DND-41 (cell line): ENCODE measurements at regions not wholly inside any gene's neighbourhood (a gene's known extent, or its start where the extent isn't known, plus 50 kb on each side); places are given as distances from the start of the nearest gene placed in this dataset.
"Not testable (repeated sequence)": the region's sequence is repeated elsewhere in the genome, so short reads cannot be mapped to it uniquely, and the experiment has no call there.

Source experiments
- ATAC-seq: fragments of 200-7000 bp; cut with Tn5 transposase; 3 replicates; pipeline ENCODE4 v1.9.1; 2021; ENCODE audit warnings: low read depth; ENCODE audit not compliant: insufficient read depth
- DNase-seq: peaks from one replicate; pipeline ENCODE4 v3.0.0-alpha.2; 2020
- H2AFZ ChIP-seq: 2 replicates; pipeline ENCODE4 v1.6.0; 2012; ENCODE audit warnings: low read depth, low read length
- H3K27ac ChIP-seq: 2 replicates; pipeline ENCODE4 v1.5.1; 2012; ENCODE audit warnings: low read length, inconsistent platforms
- H3K27me3 ChIP-seq: fragments of 200-600 bp; sonication (generic); 2 replicates; pipeline ENCODE4 v1.6.0; 2012; ENCODE audit warnings: low read length, mild to moderate bottlenecking, inconsistent platforms; ENCODE audit not compliant: insufficient read depth, poor library complexity
- H3K36me3 ChIP-seq: 2 replicates; pipeline ENCODE4 v1.5.1; 2012; ENCODE audit warnings: low read length, inconsistent platforms; ENCODE audit not compliant: insufficient read depth
- H3K4me1 ChIP-seq: 2 replicates; pipeline ENCODE4 v1.5.1; 2012; ENCODE audit warnings: mild to moderate bottlenecking, low read length; ENCODE audit not compliant: insufficient read depth
- H3K4me2 ChIP-seq: 2 replicates; pipeline ENCODE4 v1.6.0; 2012; ENCODE audit warnings: mild to moderate bottlenecking, moderate library complexity, low read length, inconsistent platforms; ENCODE audit not compliant: insufficient read depth
- H3K4me3 ChIP-seq, 2 experiments: fragments of 200-600 bp in 1 of 2; shearing (Covaris generic) in 1 of 2; 2 replicates each; pipeline ENCODE4 v1.5.1; 2012 to 2016; ENCODE audit warnings: inconsistent platforms in 2 of 2, low read length in 2 of 2, mild to moderate bottlenecking in 2 of 2, low read depth in 1 of 2, moderate library complexity in 1 of 2
- H3K79me2 ChIP-seq: 2 replicates; pipeline ENCODE4 v1.6.0; 2012; ENCODE audit warnings: low read length, inconsistent platforms; ENCODE audit not compliant: insufficient read depth
- H3K9ac ChIP-seq: 2 replicates; pipeline ENCODE4 v1.6.0; 2012; ENCODE audit warnings: low read depth, mild to moderate bottlenecking, inconsistent platforms, low read length, moderate library complexity
- H3K9me3 ChIP-seq: 2 replicates; pipeline ENCODE4 v1.5.1; 2012; ENCODE audit warnings: low read length, moderate library complexity, mild to moderate bottlenecking, inconsistent platforms; ENCODE audit not compliant: insufficient read depth, severe bottlenecking
- H4K20me1 ChIP-seq: 2 replicates; pipeline ENCODE4 v1.6.0; 2012; ENCODE audit warnings: low read length; ENCODE audit not compliant: insufficient read depth
- EZH2 ChIP-seq: IDR thresholded peaks from 3 replicates; pipeline ENCODE4 v1.6.1; 2012; ENCODE audit warnings: borderline replicate concordance, low read depth, mild to moderate bottlenecking, moderate library complexity, low read length, inconsistent platforms; ENCODE audit not compliant: severe bottlenecking
- TF ChIP-seq, protein P1 (sequence below): IDR thresholded peaks from 2 replicates; pipeline ENCODE4 v1.5.1; 2012; ENCODE audit warnings: borderline replicate concordance, low read length, moderate library complexity, mild to moderate bottlenecking; ENCODE audit not compliant: poor library complexity, severe bottlenecking; ENCODE audit errors: extremely low read depth

DNA sequence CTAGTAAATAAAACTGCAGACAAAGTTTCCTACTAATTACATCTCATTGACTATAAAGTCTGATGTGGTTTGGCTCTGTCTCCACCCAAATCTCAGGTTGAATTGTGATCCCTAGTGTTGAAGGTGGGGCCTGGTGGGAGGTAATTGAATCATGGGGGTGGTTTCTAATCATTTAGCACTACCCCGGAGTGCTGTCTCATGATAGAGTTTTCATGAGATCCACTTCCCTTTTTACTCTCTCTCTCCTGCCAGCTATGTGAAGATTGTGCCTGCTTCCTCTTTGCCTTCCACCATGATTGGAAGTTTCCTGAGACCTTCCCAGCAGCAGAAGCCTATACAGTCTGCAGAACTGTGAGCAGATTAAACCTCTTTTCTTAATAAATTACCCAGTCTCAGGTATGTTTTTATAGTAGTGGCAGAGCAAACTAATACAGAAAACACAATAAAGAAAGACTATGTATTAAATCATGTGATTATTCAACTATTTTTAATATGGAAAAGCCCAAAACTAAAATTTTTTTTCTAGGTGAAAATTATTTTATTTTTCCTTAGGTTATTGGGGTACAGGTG lies 232.1 kb downstream of the FZD1 start:
- DNase-seq (no peak), ATAC-seq (no peak)
- Histone ChIP-seq H3K79me2 (no peaks in the 10 kb centered on the region), H3K4me2 (no peak overlapping the region), H3K9ac (no peak overlapping the region), H4K20me1 (no peaks in the 10 kb centered on the region), H3K27me3 (no peaks in the 10 kb centered on the region), H3K36me3 (no peaks in the 10 kb centered on the region), H3K4me1 (no peaks in the 10 kb centered on the region), H3K27ac (no peak overlapping the region), H3K4me3 (no peak overlapping the region), H2AFZ (no peak overlapping the region), H3K9me3 (no peaks in the 10 kb centered on the region)
- no peak for TF ChIP-seq EZH2
- TF ChIP-seq, protein P1, sequence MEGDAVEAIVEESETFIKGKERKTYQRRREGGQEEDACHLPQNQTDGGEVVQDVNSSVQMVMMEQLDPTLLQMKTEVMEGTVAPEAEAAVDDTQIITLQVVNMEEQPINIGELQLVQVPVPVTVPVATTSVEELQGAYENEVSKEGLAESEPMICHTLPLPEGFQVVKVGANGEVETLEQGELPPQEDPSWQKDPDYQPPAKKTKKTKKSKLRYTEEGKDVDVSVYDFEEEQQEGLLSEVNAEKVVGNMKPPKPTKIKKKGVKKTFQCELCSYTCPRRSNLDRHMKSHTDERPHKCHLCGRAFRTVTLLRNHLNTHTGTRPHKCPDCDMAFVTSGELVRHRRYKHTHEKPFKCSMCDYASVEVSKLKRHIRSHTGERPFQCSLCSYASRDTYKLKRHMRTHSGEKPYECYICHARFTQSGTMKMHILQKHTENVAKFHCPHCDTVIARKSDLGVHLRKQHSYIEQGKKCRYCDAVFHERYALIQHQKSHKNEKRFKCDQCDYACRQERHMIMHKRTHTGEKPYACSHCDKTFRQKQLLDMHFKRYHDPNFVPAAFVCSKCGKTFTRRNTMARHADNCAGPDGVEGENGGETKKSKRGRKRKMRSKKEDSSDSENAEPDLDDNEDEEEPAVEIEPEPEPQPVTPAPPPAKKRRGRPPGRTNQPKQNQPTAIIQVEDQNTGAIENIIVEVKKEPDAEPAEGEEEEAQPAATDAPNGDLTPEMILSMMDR, result no peak

DNA sequence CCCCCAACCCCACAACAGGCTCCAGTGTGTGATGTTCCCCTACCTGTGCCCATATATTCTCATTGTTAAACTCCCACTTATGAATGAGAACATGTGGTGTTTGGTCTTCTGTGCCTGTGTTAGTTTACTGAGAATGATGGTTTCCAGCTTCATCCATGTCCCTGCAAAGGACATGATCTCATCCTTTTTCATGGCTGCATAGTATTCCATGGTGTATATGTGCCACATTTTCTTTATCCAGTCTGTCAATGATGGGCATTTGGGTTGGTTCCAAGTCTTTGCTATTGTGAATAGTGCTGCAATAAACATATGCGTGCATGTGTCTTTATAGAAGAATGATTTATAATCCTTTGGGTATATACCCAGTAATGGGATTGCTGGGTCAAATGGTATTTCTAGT lies 233.0 kb downstream of the FZD1 start:
- not testable (repeated sequence) for H4K20me1 ChIP-seq, H3K36me3 ChIP-seq, H3K4me3 ChIP-seq, H3K27ac ChIP-seq, H3K27me3 ChIP-seq, ATAC-seq, H3K79me2 ChIP-seq, H3K9ac ChIP-seq, H3K4me2 ChIP-seq, H3K4me1 ChIP-seq, DNase-seq, H2AFZ ChIP-seq, H3K9me3 ChIP-seq

DNA sequence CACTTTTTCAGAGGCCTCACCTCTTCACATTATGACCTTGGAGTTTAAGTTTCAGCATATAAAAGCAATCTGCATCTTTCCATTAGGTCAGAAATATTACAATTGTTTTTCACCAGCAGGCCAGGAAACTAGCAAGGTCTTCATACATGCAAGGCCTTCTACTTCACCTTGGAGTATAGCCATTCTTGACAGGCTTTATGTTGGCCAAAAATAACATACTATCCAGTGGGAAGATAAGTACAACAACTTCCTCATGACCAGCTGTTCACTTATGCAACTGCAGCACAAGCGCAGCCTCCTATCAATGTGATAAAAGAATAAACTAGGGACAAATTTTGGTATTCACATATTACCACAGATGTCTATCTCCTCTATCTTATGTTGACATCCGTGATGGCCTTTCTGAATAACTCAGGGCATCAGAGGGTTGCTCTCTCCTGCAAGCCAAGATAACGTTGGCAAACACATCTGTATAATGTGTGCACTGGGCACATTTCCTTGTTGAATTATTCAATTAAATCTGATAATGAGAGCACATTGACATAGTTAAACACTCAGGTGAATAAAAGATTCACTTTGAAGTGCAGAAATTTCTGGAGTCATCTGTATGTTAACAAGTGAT lies 239.8 kb downstream of the FZD1 start:
- no peak overlapping the region for H3K4me2 ChIP-seq
- H2AFZ ChIP-seq, result no peak overlapping the region
- no peaks in the 10 kb centered on the region for H3K27me3 ChIP-seq
- H3K9ac ChIP-seq, result no peak overlapping the region
- H3K4me1 ChIP-seq, result no peaks in the 10 kb centered on the region
- H3K4me3 ChIP-seq, result no peak overlapping the region
- DNase-seq (no peak), ATAC-seq (no peak)
- H3K79me2 ChIP-seq, result no peaks in the 10 kb centered on the region
- H4K20me1 ChIP-seq, result no peaks in the 10 kb centered on the region
- TF ChIP-seq, protein P1, result no peak
- TF ChIP-seq EZH2, result no peak
- H3K27ac ChIP-seq, result no peak overlapping the region
- no peaks in the 10 kb centered on the region for H3K36me3 ChIP-seq
- H3K9me3 ChIP-seq, result no peaks in the 10 kb centered on the region

DNA sequence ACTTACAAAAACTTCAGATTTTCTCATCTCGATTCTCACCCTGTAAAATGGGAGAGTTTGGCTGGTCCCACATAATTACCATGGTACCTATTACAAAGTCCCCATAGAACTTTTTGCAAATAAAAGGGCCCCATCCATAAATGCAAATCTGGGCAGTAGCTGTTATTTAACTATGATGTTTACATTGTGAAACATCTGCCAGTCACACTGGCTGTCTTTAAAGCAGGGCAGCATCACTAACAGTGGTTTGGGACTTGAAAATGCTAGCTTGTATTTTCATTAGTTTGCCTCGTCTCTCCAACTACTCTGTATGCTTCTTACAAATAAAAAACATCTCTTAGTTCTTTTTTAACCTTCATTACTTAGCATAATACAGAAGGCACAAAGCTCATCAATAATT lies 240.7 kb downstream of the FZD1 start:
- Histone ChIP-seq H3K27me3 (no peaks in the 10 kb centered on the region), H3K27ac (no peak overlapping the region), H3K4me2 (no peak overlapping the region), H4K20me1 (no peaks in the 10 kb centered on the region), H3K4me1 (no peaks in the 10 kb centered on the region), H2AFZ (no peak overlapping the region), H3K36me3 (no peaks in the 10 kb centered on the region), H3K9me3 (no peaks in the 10 kb centered on the region), H3K9ac (no peak overlapping the region), H3K79me2 (no peaks in the 10 kb centered on the region), H3K4me3 (no peak overlapping the region)
- TF ChIP-seq, protein P1, result no peak
- no peak for TF ChIP-seq EZH2
- DNase-seq (no peak), ATAC-seq (no peak)

DNA sequence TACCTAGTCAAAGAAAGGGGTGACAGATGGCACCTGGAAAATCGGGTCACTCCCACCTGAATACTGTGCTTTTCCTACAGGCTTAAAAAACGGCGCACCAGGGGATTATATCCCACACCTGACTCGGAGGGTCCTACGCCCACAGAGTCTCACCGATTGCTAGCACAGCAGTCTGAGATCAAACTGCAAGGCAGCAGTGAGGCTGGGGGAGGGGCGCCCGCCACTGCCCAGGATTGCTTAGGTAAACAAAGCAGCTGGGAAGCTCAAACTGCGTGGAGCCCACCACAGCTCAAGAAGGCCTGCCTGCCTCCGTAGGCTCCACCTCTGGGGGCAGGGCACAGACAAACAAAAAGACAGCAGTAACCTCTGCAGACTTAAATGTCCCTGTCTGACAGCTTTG lies 242.7 kb downstream of the FZD1 start:
- not testable (repeated sequence) for H3K27ac ChIP-seq, DNase-seq, H2AFZ ChIP-seq, H3K9me3 ChIP-seq, H3K4me3 ChIP-seq, H3K4me2 ChIP-seq, H3K79me2 ChIP-seq, H3K27me3 ChIP-seq, H3K36me3 ChIP-seq, H4K20me1 ChIP-seq, H3K4me1 ChIP-seq, H3K9ac ChIP-seq, ATAC-seq

DNA sequence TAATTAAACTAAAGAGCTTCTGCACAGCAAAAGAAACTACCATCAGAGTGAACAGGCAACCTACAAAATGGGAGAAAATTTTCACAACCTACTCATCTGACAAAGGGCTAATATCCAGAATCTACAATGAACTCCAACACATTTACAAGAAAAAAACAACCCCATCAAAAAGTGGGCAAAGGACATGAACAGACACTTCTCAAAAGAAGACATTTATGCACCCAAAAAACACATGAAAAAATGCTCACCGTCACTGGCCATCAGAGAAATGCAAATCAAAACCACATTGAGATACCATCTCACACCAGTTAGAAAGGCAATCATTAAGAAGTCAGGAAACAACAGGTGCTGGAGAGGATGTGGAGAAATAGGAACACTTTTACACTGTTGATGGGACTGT lies 247.6 kb downstream of the FZD1 start:
- H3K27ac ChIP-seq, H3K36me3 ChIP-seq, H3K4me3 ChIP-seq, H4K20me1 ChIP-seq, H3K4me2 ChIP-seq, DNase-seq, H3K4me1 ChIP-seq, ATAC-seq, H3K9me3 ChIP-seq, H2AFZ ChIP-seq, H3K79me2 ChIP-seq, H3K9ac ChIP-seq, H3K27me3 ChIP-seq: not testable (repeated sequence)
